22Rv1 (cell line): ENCODE measurements at regions not wholly inside any gene's neighbourhood (a gene's known extent, or its start where the extent isn't known, plus 50 kb on each side); places are given as distances from the start of the nearest gene placed in this dataset.

Experiments
- H3K27ac ChIP-seq: fragments of 450-650 bp; 2 replicates; pipeline ENCODE4 v1.5.1; 2017
- CTCF ChIP-seq: fragments of 450-650 bp; IDR thresholded peaks from 2 replicates; pipeline ENCODE4 v1.5.1; 2017; ENCODE audit warnings: mild to moderate bottlenecking
- ZFX ChIP-seq: fragments of 450-650 bp; IDR thresholded peaks from 2 replicates; pipeline ENCODE4 v1.6.1; 2017; ENCODE audit warnings: antibody characterized with exemption, borderline replicate concordance

DNA sequence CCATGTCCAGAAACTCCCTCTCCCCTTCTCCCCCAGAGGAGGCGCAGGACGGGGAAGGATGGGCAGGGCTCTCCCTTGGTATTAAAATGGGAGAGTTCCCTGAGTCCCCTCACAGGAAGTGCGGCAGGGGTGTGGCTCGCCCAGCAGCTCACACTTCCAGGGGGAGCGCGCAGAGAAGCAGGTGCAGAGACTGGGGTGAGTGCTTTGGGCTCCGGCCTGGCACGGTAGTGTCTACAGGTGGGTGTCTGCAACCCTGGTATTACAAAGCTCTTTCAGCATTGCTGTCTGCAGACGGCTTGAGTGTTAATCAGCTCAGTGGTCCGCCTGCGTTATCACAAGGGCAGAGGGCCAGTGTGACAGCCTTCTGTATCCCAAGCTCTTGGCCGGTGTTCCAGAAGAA is 114.9 kb upstream of the FBXL7 start:
- TF ChIP-seq CTCF (no peak), ZFX (no peak)
- no peak overlapping the region for H3K27ac ChIP-seq

DNA sequence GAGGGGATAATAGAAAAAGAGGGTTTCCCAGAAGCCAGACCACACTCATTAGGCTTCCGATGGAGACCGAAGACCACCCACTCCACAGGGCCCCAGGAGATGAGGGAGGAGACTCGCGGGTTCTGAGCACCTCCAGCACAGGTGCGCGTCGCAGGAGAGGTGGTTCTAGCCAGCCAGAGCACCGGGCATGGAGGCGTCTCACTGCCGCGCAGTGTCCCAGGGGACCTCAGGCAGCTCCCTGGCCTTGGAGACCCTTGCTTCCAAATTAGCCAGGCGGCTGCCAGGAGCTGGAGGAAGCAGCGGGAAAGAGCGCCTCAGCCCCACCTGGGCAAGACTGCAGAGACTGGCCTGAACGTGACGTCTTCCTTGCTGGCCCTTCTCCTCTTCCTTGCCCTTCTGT is 115.4 kb upstream of the FBXL7 start:
- TF ChIP-seq CTCF: no peak
- no peak for TF ChIP-seq ZFX
- H3K27ac ChIP-seq: no peak overlapping the region

- TF ChIP-seq CTCF: no peak
- no peak for TF ChIP-seq ZFX
Observed at GRCh38 chr5:15384176-15384575, 115.8 kb upstream of the FBXL7 start.

DNA sequence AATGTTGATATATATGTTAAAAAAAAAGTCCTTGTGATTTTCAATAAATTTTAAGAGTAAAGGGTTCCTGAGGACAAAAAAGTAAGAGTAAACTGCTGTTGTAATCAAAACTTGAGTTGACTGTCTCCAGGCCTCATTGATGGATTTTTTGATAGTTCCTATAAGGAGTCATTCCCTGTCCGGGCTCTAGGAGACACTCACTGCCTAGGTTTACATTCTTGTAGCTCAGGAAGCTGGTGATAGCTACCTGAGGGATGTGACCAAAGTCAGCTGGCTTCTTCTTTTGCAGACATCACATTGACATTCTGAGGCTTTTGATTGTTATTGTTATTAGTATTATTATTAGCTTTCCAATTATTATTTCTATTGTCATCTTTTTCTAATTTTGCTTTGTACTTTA is 116.5 kb upstream of the FBXL7 start:
- TF ChIP-seq ZFX (no peak), CTCF (peak; percentile 67)
- H3K27ac ChIP-seq: no peak overlapping the region

More at GRCh38 chr5:15384176-15384575, 115.8 kb upstream of the FBXL7 start:
- H3K27ac ChIP-seq: no peak overlapping the region

- TF ChIP-seq CTCF (no peak), ZFX (no peak)
- no peak overlapping the region for H3K27ac ChIP-seq
Observed at GRCh38 chr5:15383021-15383420, 117.0 kb upstream of the FBXL7 start.

DNA sequence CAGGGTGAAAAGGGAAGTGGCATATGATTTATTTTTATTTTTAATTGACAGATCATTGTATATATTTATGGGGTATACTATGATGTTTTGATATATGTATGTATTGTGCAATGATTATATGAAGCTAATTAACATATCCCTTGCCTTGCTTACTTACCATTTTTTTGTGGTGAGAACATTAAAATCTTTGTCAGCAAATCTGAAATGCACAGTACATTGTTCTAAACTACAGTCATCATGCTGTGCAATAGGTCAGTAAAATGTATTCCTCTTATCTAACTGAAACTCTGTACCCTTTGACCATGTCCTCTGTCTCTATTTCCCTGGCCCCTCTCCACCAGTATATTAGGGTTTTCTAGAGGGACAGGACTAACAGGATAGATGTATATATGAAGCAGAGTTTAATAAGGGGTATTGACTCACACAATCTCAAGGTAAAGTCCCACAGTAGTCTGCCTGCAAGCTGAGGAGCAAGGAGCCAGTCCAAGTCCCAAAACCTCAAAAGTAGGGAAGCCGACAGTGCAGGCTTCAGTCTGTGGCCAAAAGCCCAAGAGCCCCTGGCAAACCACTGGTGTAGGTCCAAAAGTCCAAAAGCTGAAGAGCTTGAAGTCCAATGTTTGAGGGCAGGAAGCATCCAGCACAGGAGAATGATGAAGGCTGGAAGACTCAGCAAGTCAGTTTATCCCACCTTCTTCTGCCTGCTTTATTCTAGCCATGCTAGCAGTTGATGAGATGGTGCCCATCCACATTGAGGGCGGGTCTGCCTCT is 122.2 kb upstream of the FBXL7 start:
- no peak for TF ChIP-seq CTCF
- no peak for TF ChIP-seq ZFX
- H3K27ac ChIP-seq: no peak overlapping the region

GRCh38 chr5:15376803-15377202 is 123.2 kb upstream of the FBXL7 start:
- no peak overlapping the region for H3K27ac ChIP-seq
- TF ChIP-seq ZFX: no peak
- no peak for TF ChIP-seq CTCF
